ENCODE measurements at regions not wholly inside any gene's neighbourhood (a gene's known extent, or its start where the extent isn't known, plus 50 kb on each side); places are given as distances from the start of the nearest gene placed in this dataset.
"Not testable (repeated sequence)": the region's sequence is repeated elsewhere in the genome, so short reads cannot be mapped to it uniquely, and the experiment has no call there.

DNA sequence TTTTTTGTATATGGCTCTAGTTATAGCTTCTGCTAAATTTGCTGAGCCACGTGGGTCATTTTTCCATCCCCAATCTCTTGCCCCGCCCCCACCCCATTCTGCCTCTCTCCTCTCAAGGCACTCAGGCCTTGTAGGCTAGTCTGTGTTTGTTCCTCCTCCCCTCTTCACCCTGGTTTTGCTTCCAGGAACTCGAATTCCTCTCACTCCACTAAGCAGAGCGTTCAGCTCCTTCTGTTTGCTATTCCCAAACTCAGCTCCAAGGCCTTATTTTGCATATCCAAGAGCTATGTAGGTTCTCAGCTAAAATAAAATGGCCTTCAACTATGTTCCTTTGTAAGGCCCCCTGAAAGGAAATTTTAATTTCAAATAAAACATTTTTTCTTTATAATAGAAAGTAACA lies 1293.7 kb downstream of the EPHA7 start:
- Mint-ChIP-seq H3K27ac (no peak overlapping the region), H3K9me3 (ENCODE audit: low read depth) (no peaks in the 10 kb centered on the region), H3K4me3 (no peak overlapping the region), H3K27me3 (no peaks in the 10 kb centered on the region), H3K36me3 (no peaks in the 10 kb centered on the region), H3K4me1 (no peaks in the 10 kb centered on the region)
- ATAC-seq (no peak), DNase-seq (no peak)
- CTCF ChIA-PET = no interaction called here

DNA sequence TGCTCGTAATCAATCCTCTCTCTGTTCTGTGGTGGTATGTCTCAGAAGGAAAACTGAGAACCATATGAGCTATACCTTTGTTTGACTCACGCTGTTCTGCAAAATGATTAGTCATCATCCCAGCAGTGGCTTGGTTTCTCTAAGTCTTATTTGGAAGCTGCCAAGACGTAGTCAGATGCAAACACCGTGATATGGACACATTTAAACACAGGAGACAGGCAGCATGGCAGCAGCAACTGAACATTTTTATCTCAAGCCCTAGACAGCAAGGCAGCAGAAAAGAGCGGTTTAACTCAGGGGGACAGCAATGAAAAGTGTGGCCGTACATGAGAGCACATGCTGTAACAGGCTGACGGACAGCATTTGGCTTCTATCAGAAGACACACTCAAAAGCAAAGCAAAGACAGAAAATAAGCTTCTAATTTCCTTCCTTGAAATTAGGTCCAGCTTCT lies 1295.1 kb downstream of the EPHA7 start:
- H3K27me3 Mint-ChIP-seq = no peaks in the 10 kb centered on the region
- no peaks in the 10 kb centered on the region for H3K9me3 Mint-ChIP-seq (ENCODE audit: low read depth)
- CTCF ChIA-PET = interaction anchor here (1.0 kb wide), 1 partner anchor 33 kb away, joined by 3 read pairs; no protein-coding TSS in a partner anchor
- DNase-seq = no peak
- no peak for ATAC-seq
- H3K4me3 Mint-ChIP-seq = no peak overlapping the region
- no peak overlapping the region for H3K27ac Mint-ChIP-seq
- H3K4me1 Mint-ChIP-seq = no peaks in the 10 kb centered on the region
- H3K36me3 Mint-ChIP-seq = no peaks in the 10 kb centered on the region

DNA sequence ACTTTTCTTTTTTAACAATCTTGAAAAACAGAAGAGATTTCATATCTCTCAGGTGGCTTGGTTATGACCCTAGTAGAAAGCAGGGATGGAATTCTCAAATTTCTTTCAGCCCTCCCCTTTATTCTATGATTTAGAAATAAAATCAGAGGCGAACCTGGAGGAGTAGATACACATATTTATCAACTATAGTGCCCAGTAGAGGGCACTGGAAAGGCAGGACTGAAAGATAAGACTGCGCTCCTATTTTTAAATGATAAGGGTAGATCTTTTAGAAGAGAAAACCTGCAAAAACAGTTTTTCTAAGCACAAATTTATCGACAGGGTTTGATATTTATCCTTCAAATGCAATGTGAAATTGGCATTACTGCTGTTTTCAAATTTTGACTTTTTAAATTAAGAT lies 1296.6 kb downstream of the EPHA7 start:
- Mint-ChIP-seq H3K9me3 (ENCODE audit: low read depth) (no peaks in the 10 kb centered on the region), H3K27ac (no peak overlapping the region), H3K4me1 (no peaks in the 10 kb centered on the region), H3K4me3 (no peak overlapping the region), H3K36me3 (no peaks in the 10 kb centered on the region), H3K27me3 (no peaks in the 10 kb centered on the region)
- no peak for DNase-seq
- CTCF ChIA-PET = no interaction called here
- no peak for ATAC-seq

DNA sequence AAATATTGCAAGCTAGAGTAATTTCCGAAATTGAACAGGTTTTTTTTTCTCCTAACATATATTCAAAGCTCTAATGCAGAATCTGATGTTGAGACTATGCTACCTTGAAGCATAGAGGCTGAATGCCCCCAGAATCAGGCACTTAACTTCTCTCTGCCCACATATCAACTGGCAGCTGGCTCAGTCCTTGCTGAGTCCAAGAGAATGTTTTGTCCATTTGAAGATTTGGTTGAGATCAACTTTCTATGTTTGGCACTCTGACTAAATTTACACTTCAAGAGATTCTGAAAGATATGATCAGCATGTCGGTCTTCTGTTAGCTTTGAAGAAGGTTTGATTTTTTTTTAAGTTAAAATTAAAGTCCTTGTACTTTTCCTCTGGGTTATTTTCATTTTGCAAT lies 1298.1 kb downstream of the EPHA7 start:
- CTCF ChIA-PET = no interaction called here
- Mint-ChIP-seq H3K4me3 (no peak overlapping the region), H3K4me1 (no peaks in the 10 kb centered on the region), H3K36me3 (no peaks in the 10 kb centered on the region), H3K9me3 (ENCODE audit: low read depth) (no peaks in the 10 kb centered on the region), H3K27me3 (no peaks in the 10 kb centered on the region), H3K27ac (no peak overlapping the region)
- ATAC-seq = no peak
- DNase-seq = no peak

DNA sequence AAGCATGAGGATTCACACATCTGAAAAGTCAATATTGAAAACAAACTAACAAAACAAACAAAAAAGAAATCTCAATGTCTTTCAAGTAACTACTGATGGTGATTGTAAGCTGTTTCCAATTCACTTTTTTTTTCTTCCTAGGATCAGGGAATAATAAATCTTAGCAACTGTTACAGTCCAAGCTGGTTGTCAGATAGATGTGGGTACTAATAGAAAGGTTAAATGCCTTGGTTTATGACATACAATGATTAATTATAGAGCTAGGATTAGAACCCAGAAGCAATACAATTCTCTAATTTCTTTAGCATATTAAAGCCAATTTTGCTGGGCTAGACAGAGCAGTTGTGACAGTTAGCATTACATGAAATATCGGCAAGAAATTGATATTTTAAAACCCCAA lies 1301.6 kb downstream of the EPHA7 start:
- ATAC-seq (no peak), DNase-seq (no peak)
- Mint-ChIP-seq H3K4me3 (no peak overlapping the region), H3K4me1 (no peaks in the 10 kb centered on the region), H3K9me3 (ENCODE audit: low read depth) (no peaks in the 10 kb centered on the region), H3K27ac (no peak overlapping the region), H3K36me3 (no peaks in the 10 kb centered on the region), H3K27me3 (no peaks in the 10 kb centered on the region)
- CTCF ChIA-PET = no interaction called here

DNA sequence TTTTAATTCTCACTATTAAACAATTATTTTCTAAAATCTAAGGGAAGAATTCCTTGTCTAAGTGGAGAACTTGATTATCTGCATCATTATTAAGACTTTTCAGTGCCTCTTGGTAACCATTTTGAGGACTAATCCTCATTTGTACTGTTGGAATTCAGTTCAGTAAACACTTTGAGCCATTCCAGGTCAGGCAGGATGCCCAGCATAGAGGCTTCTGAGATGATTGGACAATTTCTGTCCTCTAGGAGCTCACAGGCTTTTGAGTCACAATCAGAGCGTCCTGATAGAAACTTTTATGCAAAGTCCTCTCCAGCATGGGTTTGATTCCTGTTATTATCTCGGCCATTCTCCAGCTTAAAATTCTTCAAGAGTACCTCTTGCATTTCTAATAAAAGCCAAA lies 1304.6 kb downstream of the EPHA7 start:
- Mint-ChIP-seq H3K27ac (no peak overlapping the region), H3K4me1 (no peaks in the 10 kb centered on the region), H3K36me3 (no peaks in the 10 kb centered on the region), H3K4me3 (no peak overlapping the region), H3K9me3 (ENCODE audit: low read depth) (peaks cover 6% of the 10 kb centered on the region), H3K27me3 (no peaks in the 10 kb centered on the region)
- DNase-seq (no peak), ATAC-seq (no peak)
- CTCF ChIA-PET = no interaction called here

DNA sequence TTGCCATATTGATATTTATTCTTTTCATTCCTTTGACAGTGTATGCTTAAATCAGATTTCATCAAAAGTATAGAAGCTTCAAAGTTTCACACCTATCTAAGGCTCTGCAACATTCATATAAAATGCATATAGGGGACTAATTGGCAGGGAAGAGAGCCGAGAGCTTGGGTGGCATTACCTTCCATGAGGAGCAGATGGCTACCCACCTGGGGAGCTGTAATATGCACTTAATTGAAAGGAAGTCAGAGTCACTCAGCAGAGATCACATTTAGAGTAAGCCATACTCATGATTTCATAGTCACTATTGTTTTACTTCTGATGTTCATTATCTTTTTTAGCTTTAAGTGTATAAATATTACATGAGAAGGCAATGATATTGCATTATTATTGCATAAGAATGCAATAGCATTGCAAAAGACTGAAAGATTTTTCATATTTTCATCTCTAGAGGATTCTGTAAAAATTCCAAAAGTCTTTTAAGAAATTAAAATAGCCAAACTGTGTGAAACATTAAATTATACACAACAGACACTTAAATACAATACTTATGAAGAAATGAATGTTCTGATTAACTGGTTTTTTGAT lies 1305.2 kb downstream of the EPHA7 start:
- H3K27me3 Mint-ChIP-seq = no peaks in the 10 kb centered on the region
- no peaks in the 10 kb centered on the region for H3K36me3 Mint-ChIP-seq
- no peak overlapping the region for H3K27ac Mint-ChIP-seq
- H3K4me1 Mint-ChIP-seq = no peaks in the 10 kb centered on the region
- peaks cover 6% of the 10 kb centered on the region for H3K9me3 Mint-ChIP-seq (ENCODE audit: low read depth)
- ATAC-seq (no peak), DNase-seq (no peak)
- CTCF ChIA-PET = no interaction called here
- no peak overlapping the region for H3K4me3 Mint-ChIP-seq

DNA sequence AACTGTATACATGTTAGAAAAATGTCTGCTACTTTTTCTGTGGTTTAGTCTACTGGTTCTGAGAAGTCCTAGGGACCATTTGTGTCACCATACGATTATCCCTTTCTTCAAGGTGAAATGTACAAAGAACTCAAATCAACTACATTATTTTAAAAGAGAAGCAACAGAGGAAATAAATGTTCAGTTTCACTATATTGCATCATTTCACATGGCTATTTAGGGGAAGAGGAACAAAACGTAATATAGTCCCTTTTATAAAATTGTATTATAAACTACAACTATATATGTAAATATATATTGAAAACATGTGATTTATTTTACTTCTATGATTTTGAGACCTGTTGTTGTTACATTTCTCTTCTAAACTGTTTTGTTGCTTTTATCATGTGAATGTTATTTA lies 1308.0 kb downstream of the EPHA7 start:
- no peaks in the 10 kb centered on the region for H3K36me3 Mint-ChIP-seq
- ATAC-seq (no peak), DNase-seq (no peak)
- peaks cover 15% of the 10 kb centered on the region for H3K9me3 Mint-ChIP-seq (ENCODE audit: low read depth)
- H3K4me3 Mint-ChIP-seq = no peak overlapping the region
- no peaks in the 10 kb centered on the region for H3K27me3 Mint-ChIP-seq
- no peaks in the 10 kb centered on the region for H3K4me1 Mint-ChIP-seq
- CTCF ChIA-PET = no interaction called here
- H3K27ac Mint-ChIP-seq = no peak overlapping the region

DNA sequence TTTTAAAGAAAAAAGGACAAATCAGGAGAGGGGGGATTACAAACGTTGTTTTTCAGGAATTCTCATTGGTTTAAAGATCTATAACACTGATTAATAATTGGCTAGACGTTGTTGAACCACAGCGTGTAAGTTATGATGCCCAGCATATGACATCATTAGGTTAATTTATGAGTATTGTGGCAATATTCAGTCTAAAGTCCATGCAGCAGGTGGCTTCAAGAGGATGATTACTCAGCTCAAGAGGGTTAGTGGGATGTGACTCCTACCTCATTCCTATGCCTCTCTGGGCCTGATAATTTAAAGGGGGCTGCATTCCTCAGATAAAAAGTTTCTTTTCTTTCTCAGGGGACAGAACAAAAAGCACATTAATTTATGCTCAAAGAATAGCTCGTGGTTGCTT lies 1309.0 kb downstream of the EPHA7 start:
- H3K27me3 Mint-ChIP-seq = no peaks in the 10 kb centered on the region
- peaks cover 15% of the 10 kb centered on the region for H3K9me3 Mint-ChIP-seq (ENCODE audit: low read depth)
- H3K27ac Mint-ChIP-seq = no peak overlapping the region
- H3K4me3 Mint-ChIP-seq = no peak overlapping the region
- no peaks in the 10 kb centered on the region for H3K36me3 Mint-ChIP-seq
- ATAC-seq (no peak), DNase-seq (no peak)
- H3K4me1 Mint-ChIP-seq = no peaks in the 10 kb centered on the region
- CTCF ChIA-PET = no interaction called here

DNA sequence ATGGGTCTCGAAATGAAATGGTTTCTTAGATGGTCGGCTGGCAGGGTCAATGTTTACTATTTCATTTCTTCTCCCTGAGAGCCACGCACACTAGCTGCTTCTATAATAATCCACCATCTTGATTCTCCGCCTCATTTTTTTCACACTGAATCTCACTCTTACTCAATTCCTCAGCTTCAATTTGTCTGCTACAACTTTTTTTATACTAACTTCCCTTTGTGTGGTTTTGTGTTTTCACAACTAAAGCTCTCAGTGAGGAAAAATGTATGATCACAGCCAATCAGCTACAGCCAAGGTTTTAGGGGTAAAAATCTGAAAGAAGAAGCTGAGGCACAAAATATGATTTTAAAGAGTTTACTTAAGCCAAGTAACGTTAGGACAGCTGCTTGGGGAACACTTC lies 1309.4 kb downstream of the EPHA7 start:
- Mint-ChIP-seq H3K27ac (no peak overlapping the region), H3K9me3 (ENCODE audit: low read depth) (peaks cover 15% of the 10 kb centered on the region), H3K27me3 (no peaks in the 10 kb centered on the region), H3K4me1 (no peaks in the 10 kb centered on the region), H3K36me3 (no peaks in the 10 kb centered on the region), H3K4me3 (no peak overlapping the region)
- CTCF ChIA-PET = no interaction called here
- ATAC-seq = no peak
- no peak for DNase-seq

DNA sequence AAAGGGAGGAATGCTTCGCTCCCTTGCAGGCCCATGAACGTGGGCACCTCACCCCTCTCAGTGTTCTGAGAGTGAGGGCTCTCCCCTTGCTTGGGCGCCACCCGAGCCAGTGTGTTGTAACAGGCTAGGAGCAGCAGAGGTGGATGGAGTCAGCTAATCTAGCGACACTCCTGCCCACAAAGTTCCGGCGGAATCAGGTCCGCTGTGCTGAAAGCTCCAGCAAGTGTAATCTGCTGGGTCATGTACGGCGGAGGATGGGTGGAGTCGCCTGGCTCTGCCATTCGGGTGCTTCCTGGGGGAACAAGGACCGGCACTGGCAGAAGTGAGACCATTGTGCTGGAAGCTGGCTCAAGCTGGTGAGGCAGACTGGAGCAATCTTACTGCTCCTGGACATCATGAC lies 1310.1 kb downstream of the EPHA7 start:
- no peaks in the 10 kb centered on the region for H3K4me1 Mint-ChIP-seq
- no peaks in the 10 kb centered on the region for H3K36me3 Mint-ChIP-seq
- no peak for ATAC-seq
- H3K27me3 Mint-ChIP-seq = no peaks in the 10 kb centered on the region
- H3K4me3 Mint-ChIP-seq = no peak overlapping the region
- CTCF ChIA-PET = no interaction called here
- H3K27ac Mint-ChIP-seq = no peak overlapping the region
- no peak for DNase-seq
- H3K9me3 Mint-ChIP-seq (ENCODE audit: low read depth) = peaks cover 15% of the 10 kb centered on the region

DNA sequence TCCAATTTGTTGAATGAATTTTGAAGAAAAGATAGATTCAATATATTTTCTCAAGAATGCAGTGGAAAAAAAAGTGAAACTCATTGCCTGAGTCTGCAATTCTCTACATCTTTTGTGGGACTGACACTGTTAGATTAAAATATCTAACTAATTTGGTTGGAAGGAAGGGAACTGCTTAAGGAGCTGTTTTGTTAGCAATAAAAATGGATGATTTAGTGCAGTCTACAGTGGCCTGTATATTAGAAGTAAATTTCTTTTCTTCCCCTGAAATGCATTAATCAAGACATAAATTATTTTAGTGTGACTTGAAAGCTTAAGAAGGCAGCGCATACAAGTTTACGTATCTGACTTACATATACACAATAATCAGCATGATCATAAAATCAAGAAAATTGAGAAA lies 1332.6 kb downstream of the EPHA7 start:
- Mint-ChIP-seq H3K4me3 (no peak overlapping the region), H3K9me3 (ENCODE audit: low read depth) (peaks cover 8% of the 10 kb centered on the region), H3K4me1 (no peaks in the 10 kb centered on the region), H3K36me3 (no peaks in the 10 kb centered on the region), H3K27me3 (no peaks in the 10 kb centered on the region), H3K27ac (no peak overlapping the region)
- no peak for ATAC-seq
- CTCF ChIA-PET = no interaction called here
- DNase-seq = no peak

DNA sequence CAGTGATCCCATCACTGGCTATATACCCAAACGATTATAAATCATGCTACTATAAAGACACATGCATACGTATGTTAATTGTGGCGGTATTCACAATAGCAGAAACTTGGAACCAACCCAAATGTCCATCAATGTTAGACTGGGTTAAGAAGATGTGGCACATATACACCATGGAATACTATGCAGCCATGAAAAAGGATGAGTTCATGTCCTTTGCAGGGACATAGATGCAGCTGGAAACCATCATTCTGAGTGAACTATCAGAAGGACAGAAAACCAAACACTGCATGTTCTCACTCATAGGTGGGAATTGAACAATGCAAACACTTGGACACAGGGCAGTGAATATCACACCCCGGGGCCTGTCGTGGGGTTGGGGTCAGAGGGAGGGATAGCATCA lies 1335.4 kb downstream of the EPHA7 start:
- H3K27ac Mint-ChIP-seq; DNase-seq; CTCF ChIA-PET; H3K4me3 Mint-ChIP-seq; H3K27me3 Mint-ChIP-seq; H3K36me3 Mint-ChIP-seq; ATAC-seq; H3K9me3 Mint-ChIP-seq (ENCODE audit: low read depth); H3K4me1 Mint-ChIP-seq: not testable (repeated sequence)

DNA sequence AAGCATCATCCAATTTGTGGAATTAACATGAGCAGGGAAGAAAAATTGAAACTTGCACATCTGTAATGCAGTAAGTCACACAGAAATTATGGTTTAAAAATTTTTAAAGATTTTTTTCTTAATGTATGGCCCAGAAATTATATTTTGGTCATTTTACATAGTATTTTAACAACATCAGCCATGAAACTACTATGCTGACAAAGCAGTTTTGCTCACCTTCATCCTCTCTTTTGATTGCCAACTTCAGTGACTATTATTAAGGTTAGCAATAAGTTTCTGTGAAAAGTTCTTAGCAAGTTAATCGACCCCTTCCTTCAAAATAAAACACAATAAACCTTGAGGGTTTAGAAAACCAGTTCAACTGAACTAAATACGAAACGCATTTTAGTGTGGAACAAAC lies 1347.0 kb downstream of the EPHA7 start:
- Mint-ChIP-seq H3K9me3 (ENCODE audit: low read depth) (no peaks in the 10 kb centered on the region), H3K4me3 (no peak overlapping the region), H3K27me3 (no peaks in the 10 kb centered on the region), H3K36me3 (no peaks in the 10 kb centered on the region), H3K27ac (no peak overlapping the region), H3K4me1 (no peaks in the 10 kb centered on the region)
- ATAC-seq = no peak
- DNase-seq = no peak
- CTCF ChIA-PET = no interaction called here

DNA sequence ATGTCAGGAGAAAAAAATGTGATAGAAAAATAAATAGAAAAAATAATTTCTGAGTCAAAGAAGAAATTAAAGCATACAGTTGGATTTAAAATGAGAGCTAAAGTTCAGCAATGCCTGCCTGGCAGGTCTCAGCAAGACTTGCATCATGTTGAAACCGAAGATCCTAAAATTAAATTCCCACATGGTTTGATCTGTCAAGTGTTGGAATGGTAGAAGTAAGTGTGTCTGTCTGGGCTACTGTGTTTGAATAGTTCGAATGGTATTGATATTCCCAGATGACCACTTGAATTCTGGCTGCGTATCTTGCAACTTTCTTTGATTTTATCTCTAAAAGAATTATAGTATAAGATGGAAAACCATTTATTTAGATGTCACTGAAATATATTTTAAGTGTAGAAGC lies 1349.6 kb downstream of the EPHA7 start:
- DNase-seq (no peak), ATAC-seq (no peak)
- Mint-ChIP-seq H3K4me3 (no peak overlapping the region), H3K27me3 (no peaks in the 10 kb centered on the region), H3K9me3 (ENCODE audit: low read depth) (no peaks in the 10 kb centered on the region), H3K36me3 (no peaks in the 10 kb centered on the region), H3K27ac (no peak overlapping the region), H3K4me1 (no peaks in the 10 kb centered on the region)
- CTCF ChIA-PET = no interaction called here
